ENCODE measurements at regions not wholly inside any gene's neighbourhood (a gene's known extent, or its start where the extent isn't known, plus 50 kb on each side); places are given as distances from the start of the nearest gene placed in this dataset.

GRCh38 chr2:34646901-34647300, 1047.8 kb upstream of the FAM98A start:
- intact Hi-C loops (cut with micrococcal nuclease; ENCODE audit: unreplicated experiment), result no loop called here
- TF ChIP-seq CTCF (IDR thresholded peaks at IDR 0.05; ENCODE audit: unreplicated experiment), result no peak
- no peaks in the 10 kb centered on the region for H3K36me3 Mint-ChIP-seq (ENCODE audit: insufficient read depth, unreplicated experiment)
- H3K27ac Mint-ChIP-seq (ENCODE audit: unreplicated experiment), result no peak overlapping the region
- H3K4me1 Mint-ChIP-seq (ENCODE audit: low read depth, unreplicated experiment), result no peaks in the 10 kb centered on the region
- H3K27me3 Mint-ChIP-seq (ENCODE audit: unreplicated experiment), result no peaks in the 10 kb centered on the region
- H3K9me3 Mint-ChIP-seq (ENCODE audit: low read depth, unreplicated experiment), result peaks cover 8% of the 10 kb centered on the region
- CTCF ChIA-PET, result no interaction called here
- no peak for DNase-seq
- no TSS peak for BruUV-seq (replicated peaks)
- no peak overlapping the region for H3K4me3 Mint-ChIP-seq (ENCODE audit: low read depth, unreplicated experiment)

- CTCF ChIA-PET, result no interaction called here
- intact Hi-C loops (cut with micrococcal nuclease; ENCODE audit: unreplicated experiment), result no loop called here
- DNase-seq, result no peak
- TF ChIP-seq CTCF (IDR thresholded peaks at IDR 0.05; ENCODE audit: unreplicated experiment), result no peak
- Mint-ChIP-seq H3K9me3 (ENCODE audit: low read depth, unreplicated experiment) (peaks cover 15% of the 10 kb centered on the region), H3K36me3 (ENCODE audit: insufficient read depth, unreplicated experiment) (peaks cover 5% of the 10 kb centered on the region), H3K27ac (ENCODE audit: unreplicated experiment) (no peak overlapping the region), H3K4me3 (ENCODE audit: low read depth, unreplicated experiment) (no peak overlapping the region), H3K27me3 (ENCODE audit: unreplicated experiment) (no peaks in the 10 kb centered on the region), H3K4me1 (ENCODE audit: low read depth, unreplicated experiment) (no peaks in the 10 kb centered on the region)
- no TSS peak for BruUV-seq (replicated peaks)
Observed at GRCh38 chr2:34632327-34632726, 1033.2 kb upstream of the FAM98A start.

GRCh38 chr2:34627003-34627402, 1027.9 kb upstream of the FAM98A start:
- Mint-ChIP-seq H3K4me3 (ENCODE audit: low read depth, unreplicated experiment) (no peak overlapping the region), H3K4me1 (ENCODE audit: low read depth, unreplicated experiment) (no peaks in the 10 kb centered on the region), H3K36me3 (ENCODE audit: insufficient read depth, unreplicated experiment) (peaks cover 5% of the 10 kb centered on the region), H3K27ac (ENCODE audit: unreplicated experiment) (peak overlapping the region; percentile 82), H3K9me3 (ENCODE audit: low read depth, unreplicated experiment) (peaks cover 7% of the 10 kb centered on the region), H3K27me3 (ENCODE audit: unreplicated experiment) (no peaks in the 10 kb centered on the region)
- peak; percentile 75 for DNase-seq
- no peak for TF ChIP-seq CTCF (IDR thresholded peaks at IDR 0.05; ENCODE audit: unreplicated experiment)
- intact Hi-C loops (cut with micrococcal nuclease; ENCODE audit: unreplicated experiment), result loop anchor here (1.0 to 10.0 kb wide), 2 partner anchors 78 to 108 kb away; no protein-coding TSS in a partner anchor
- BruUV-seq (replicated peaks), result no TSS peak
- CTCF ChIA-PET, result interaction anchor here (0.5 kb wide), 1 partner anchor 12 kb away, joined by 3 read pairs; no protein-coding TSS in a partner anchor

GRCh38 chr2:34604164-34604563, 1005.1 kb upstream of the FAM98A start:
- peaks cover 17% of the 10 kb centered on the region for H3K9me3 Mint-ChIP-seq (ENCODE audit: low read depth, unreplicated experiment)
- no peaks in the 10 kb centered on the region for H3K27me3 Mint-ChIP-seq (ENCODE audit: unreplicated experiment)
- intact Hi-C loops (cut with micrococcal nuclease; ENCODE audit: unreplicated experiment), result no loop called here
- no peaks in the 10 kb centered on the region for H3K36me3 Mint-ChIP-seq (ENCODE audit: insufficient read depth, unreplicated experiment)
- no peak for DNase-seq
- H3K27ac Mint-ChIP-seq (ENCODE audit: unreplicated experiment), result no peak overlapping the region
- BruUV-seq (replicated peaks), result no TSS peak
- H3K4me3 Mint-ChIP-seq (ENCODE audit: low read depth, unreplicated experiment), result no peak overlapping the region
- CTCF ChIA-PET, result no interaction called here
- no peak for TF ChIP-seq CTCF (IDR thresholded peaks at IDR 0.05; ENCODE audit: unreplicated experiment)
- H3K4me1 Mint-ChIP-seq (ENCODE audit: low read depth, unreplicated experiment), result no peaks in the 10 kb centered on the region
